A673 (cell line): ENCODE measurements at regions not wholly inside any gene's neighbourhood (a gene's known extent, or its start where the extent isn't known, plus 50 kb on each side); places are given as distances from the start of the nearest gene placed in this dataset.

Experiments
- CTCF ChIP-seq: fragments of 300-800, 200-600 bp; sonication (generic); conservative IDR thresholded peaks from 2 replicates; pipeline ENCODE4 v1.5.1; 2017; ENCODE audit warnings: low read depth, mild to moderate bottlenecking, antibody characterized with exemption, low read length, moderate library complexity, mixed read lengths
- EZH2 ChIP-seq: fragments of 200-600 bp; sonication (generic); IDR thresholded peaks from 2 replicates; pipeline ENCODE4 v1.6.1; 2017; ENCODE audit warnings: borderline replicate concordance, low read depth, mild to moderate bottlenecking, mixed read lengths, antibody characterized with exemption, low read length; ENCODE audit not compliant: poor library complexity, severe bottlenecking

DNA sequence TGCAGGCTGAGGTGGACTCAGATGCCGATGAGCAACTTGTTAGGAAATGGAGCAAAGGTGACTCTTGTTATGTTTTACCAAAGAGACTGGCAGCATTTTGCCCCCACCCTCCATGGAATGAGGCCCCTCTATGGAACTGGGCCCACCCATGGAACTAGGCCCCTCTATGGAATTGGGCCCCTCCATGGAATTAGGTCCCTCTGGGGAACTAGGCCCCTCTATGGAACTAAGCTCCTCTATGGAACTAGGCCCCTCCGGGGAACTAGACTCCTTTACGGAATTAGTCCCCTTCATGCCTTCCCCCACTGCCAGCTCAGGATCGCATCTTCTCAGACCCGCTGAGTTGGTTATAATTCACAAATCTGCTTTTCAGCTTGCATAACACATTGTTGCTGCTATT lies 144.9 kb downstream of the THBS2 start:
- TF ChIP-seq EZH2, result no peak
- no peak for TF ChIP-seq CTCF
